ENCODE measurements at regions not wholly inside any gene's neighbourhood (a gene's known extent, or its start where the extent isn't known, plus 50 kb on each side); places are given as distances from the start of the nearest gene placed in this dataset.
A peak's percentile ranks its signal among the peaks of the same experiment; 100 is the strongest.
"Not testable (repeated sequence)": the region's sequence is repeated elsewhere in the genome, so short reads cannot be mapped to it uniquely, and the experiment has no call there.

DNA sequence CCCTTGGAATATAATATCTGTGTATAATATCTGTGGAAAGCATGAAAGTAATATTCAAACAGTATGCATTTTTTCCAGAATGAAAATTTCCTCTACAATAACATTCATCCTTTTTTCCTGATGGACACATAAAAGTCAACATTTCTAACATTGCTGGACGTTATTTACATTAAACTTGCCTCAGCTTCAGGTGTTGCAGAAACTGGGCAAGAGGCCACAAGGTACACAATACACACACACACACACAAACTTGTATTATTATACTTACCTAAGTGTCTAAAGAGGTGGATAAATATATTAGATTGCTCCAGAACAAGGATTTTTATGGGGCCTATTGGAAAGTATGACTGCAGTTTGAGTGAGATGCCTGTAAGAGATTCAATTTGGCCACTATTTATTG, 1460.2 kb downstream of the FOXD4L5 start:
- H3K4me1 ChIP-seq (ENCODE audit: insufficient read depth, low read length); H4K20me1 ChIP-seq (ENCODE audit: insufficient read depth, low read length); H3K9me3 ChIP-seq (ENCODE audit: low read depth, low read length); H3K4me2 ChIP-seq (ENCODE audit: insufficient read depth, low read length); H3K36me3 ChIP-seq (ENCODE audit: insufficient read depth, low read length); H2AFZ ChIP-seq (ENCODE audit: low read length); H3K4me3 ChIP-seq (ENCODE audit: insufficient read depth, low read length); DNase-seq (ENCODE audit: insufficient read length, low spot score, missing footprints); H3K27ac ChIP-seq (ENCODE audit: low read depth, low read length); H3K27me3 ChIP-seq (ENCODE audit: insufficient read depth, low read length); H3K79me2 ChIP-seq (ENCODE audit: insufficient read depth, low read length): not testable (repeated sequence)

DNA sequence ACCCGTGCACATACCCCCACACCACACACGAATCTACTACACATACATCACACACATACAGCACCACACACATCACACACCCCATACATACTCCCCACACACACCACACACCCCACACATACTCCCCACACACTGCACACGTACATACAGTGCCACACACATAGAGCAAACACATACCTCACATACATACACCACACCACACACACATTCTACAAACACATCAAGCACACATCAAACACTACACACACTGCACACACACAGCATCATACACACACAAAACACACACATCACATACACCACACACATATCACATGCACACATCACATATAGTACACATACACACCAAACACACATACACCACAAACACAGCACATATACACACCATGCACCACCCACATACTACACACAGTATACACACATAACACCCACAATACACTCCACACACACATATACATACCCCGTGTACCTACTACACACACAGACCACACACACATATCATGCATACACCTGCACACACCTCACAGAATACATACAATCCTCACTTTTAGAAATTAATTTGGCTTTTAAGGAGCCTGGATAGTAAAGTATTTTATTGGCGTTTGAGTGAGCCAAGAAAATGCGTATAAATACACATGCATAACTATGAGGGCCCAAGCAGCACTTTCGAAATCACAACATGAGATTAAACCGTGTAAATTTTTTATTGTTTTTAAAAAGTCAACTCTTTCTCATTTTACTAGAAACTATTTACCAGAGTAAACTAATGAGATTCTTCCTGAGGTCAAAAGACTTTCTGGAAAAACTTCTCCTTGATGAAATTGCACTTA, 1461.4 kb downstream of the FOXD4L5 start:
- H3K27me3 ChIP-seq (ENCODE audit: insufficient read depth, low read length); H3K9me3 ChIP-seq (ENCODE audit: low read depth, low read length); H3K36me3 ChIP-seq (ENCODE audit: insufficient read depth, low read length); H2AFZ ChIP-seq (ENCODE audit: low read length); H3K27ac ChIP-seq (ENCODE audit: low read depth, low read length); H4K20me1 ChIP-seq (ENCODE audit: insufficient read depth, low read length); H3K4me2 ChIP-seq (ENCODE audit: insufficient read depth, low read length); H3K4me1 ChIP-seq (ENCODE audit: insufficient read depth, low read length); H3K79me2 ChIP-seq (ENCODE audit: insufficient read depth, low read length); H3K4me3 ChIP-seq (ENCODE audit: insufficient read depth, low read length): not testable (repeated sequence)
- DNase-seq (ENCODE audit: insufficient read length, low spot score, missing footprints) = peak; percentile 5

DNA sequence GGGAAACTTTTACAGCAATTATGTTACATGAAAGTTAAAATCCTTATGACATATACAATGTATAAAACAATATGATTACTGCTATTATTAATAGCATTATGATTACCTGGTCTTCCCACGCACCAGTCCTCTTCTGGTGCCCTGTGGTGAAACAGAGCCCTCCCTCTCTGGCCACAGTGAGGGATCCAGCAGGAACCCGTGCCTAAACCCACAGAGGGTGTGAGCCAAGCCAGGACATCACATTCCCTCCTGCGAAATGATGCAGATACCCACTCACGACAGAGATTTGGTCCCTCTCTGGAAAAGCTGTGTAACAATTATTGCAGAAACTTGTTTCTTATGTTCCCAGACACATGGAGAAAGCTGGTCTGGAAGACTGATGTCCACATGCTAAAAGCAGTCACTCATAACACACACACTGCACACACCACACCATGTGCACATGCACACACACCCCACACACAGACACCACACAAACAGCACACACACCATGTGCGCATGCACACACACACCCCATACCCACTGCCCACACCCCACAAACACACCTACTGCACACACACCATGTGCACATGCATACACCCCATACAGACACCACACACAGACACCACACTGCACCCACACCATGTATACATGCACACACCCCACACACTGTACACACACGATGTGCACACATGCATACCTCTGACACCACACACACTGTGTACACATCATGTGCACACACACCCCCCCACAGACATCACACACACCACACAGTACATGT, 1462.2 kb downstream of the FOXD4L5 start:
- not testable (repeated sequence) for H3K27me3 ChIP-seq (ENCODE audit: insufficient read depth, low read length); H3K79me2 ChIP-seq (ENCODE audit: insufficient read depth, low read length); H3K4me1 ChIP-seq (ENCODE audit: insufficient read depth, low read length); H4K20me1 ChIP-seq (ENCODE audit: insufficient read depth, low read length); H3K4me2 ChIP-seq (ENCODE audit: insufficient read depth, low read length); H3K4me3 ChIP-seq (ENCODE audit: insufficient read depth, low read length); H2AFZ ChIP-seq (ENCODE audit: low read length); H3K27ac ChIP-seq (ENCODE audit: low read depth, low read length); H3K9me3 ChIP-seq (ENCODE audit: low read depth, low read length); H3K36me3 ChIP-seq (ENCODE audit: insufficient read depth, low read length); DNase-seq (ENCODE audit: insufficient read length, low spot score, missing footprints)

DNA sequence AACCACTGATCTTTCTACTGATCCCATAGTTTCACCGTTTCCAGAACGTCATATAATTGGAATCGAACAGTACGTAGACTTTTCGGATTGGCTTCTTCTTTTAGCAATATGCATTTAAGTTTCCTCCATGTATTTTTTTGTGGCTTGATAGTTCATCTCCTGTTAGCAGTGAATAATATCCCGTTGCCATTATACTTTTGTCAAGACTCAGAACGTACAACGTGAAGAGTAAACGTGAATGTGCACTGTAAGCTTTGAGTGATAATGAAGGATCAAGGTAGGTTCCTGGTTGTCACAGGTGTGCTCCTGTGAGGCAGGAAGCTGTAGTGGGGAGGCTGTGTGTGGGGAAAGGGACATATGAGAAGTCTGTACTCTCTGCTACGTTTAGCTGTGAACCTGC, 1463.7 kb downstream of the FOXD4L5 start:
- H3K4me1 ChIP-seq (ENCODE audit: insufficient read depth, low read length); H2AFZ ChIP-seq (ENCODE audit: low read length); H3K27ac ChIP-seq (ENCODE audit: low read depth, low read length); H3K4me3 ChIP-seq (ENCODE audit: insufficient read depth, low read length); H3K4me2 ChIP-seq (ENCODE audit: insufficient read depth, low read length); H3K36me3 ChIP-seq (ENCODE audit: insufficient read depth, low read length); H3K9me3 ChIP-seq (ENCODE audit: low read depth, low read length); H4K20me1 ChIP-seq (ENCODE audit: insufficient read depth, low read length); DNase-seq (ENCODE audit: insufficient read length, low spot score, missing footprints); H3K79me2 ChIP-seq (ENCODE audit: insufficient read depth, low read length): not testable (repeated sequence)
- H3K27me3 ChIP-seq (ENCODE audit: insufficient read depth, low read length) = peaks cover 14% of the 10 kb centered on the region

DNA sequence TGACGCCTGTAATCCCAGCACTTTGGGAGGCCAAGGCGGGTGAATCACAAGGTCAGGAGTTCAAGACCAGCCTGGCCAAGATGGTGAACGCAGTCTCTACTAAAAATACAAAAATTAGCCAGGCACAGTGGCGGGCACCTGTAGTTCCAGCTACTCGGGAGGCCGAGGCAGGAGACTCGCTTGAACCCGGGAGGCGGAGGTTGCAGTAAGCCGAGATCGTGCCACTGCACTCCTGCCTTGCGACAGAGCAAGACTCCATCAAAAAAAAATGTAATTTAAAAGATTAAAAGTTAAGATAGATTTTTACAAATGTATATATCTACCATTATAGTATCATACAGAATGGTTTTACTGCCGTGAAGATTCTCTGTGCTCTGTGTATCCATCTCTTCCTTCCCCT, 1464.1 kb downstream of the FOXD4L5 start:
- not testable (repeated sequence) for H3K4me3 ChIP-seq (ENCODE audit: insufficient read depth, low read length); H3K27ac ChIP-seq (ENCODE audit: low read depth, low read length); H4K20me1 ChIP-seq (ENCODE audit: insufficient read depth, low read length); H3K9me3 ChIP-seq (ENCODE audit: low read depth, low read length); H3K36me3 ChIP-seq (ENCODE audit: insufficient read depth, low read length); H2AFZ ChIP-seq (ENCODE audit: low read length); H3K4me2 ChIP-seq (ENCODE audit: insufficient read depth, low read length); H3K4me1 ChIP-seq (ENCODE audit: insufficient read depth, low read length); DNase-seq (ENCODE audit: insufficient read length, low spot score, missing footprints); H3K79me2 ChIP-seq (ENCODE audit: insufficient read depth, low read length)
- peaks cover 14% of the 10 kb centered on the region for H3K27me3 ChIP-seq (ENCODE audit: insufficient read depth, low read length)

DNA sequence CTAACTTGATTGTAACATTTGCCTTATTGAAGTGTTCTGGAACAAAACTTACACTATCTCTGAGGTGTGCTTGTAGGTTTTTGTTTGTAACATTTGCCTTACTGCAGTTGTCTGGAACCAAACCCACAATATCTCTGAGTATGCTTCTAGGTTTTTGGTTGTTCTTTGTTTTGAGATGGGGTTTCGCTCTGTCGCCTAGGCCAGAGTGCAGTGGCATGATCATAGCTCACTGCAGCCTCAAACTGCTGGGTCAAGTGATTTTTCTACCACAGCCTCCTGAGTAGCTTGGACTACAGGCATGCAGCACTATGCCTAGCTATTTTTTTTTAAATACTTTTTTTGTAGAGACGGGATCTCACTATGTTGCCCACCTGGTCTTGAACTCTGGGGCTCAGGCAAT, 1464.6 kb downstream of the FOXD4L5 start:
- not testable (repeated sequence) for H3K4me1 ChIP-seq (ENCODE audit: insufficient read depth, low read length); DNase-seq (ENCODE audit: insufficient read length, low spot score, missing footprints); H3K9me3 ChIP-seq (ENCODE audit: low read depth, low read length); H4K20me1 ChIP-seq (ENCODE audit: insufficient read depth, low read length); H3K4me2 ChIP-seq (ENCODE audit: insufficient read depth, low read length); H3K36me3 ChIP-seq (ENCODE audit: insufficient read depth, low read length); H3K27ac ChIP-seq (ENCODE audit: low read depth, low read length); H2AFZ ChIP-seq (ENCODE audit: low read length); H3K79me2 ChIP-seq (ENCODE audit: insufficient read depth, low read length); H3K4me3 ChIP-seq (ENCODE audit: insufficient read depth, low read length)
- peaks cover 14% of the 10 kb centered on the region for H3K27me3 ChIP-seq (ENCODE audit: insufficient read depth, low read length)

Data from osteoblast (primary cell).